HL-60 (cell line): ENCODE measurements at regions not wholly inside any gene's neighbourhood (a gene's known extent, or its start where the extent isn't known, plus 50 kb on each side); places are given as distances from the start of the nearest gene placed in this dataset.

Experiments used
- GABPA ChIP-seq: IDR thresholded peaks from 2 replicates; pipeline ENCODE4 v1.6.1; 2012; ENCODE audit warnings: low read depth
- TF ChIP-seq, protein P1 (sequence below): IDR thresholded peaks from one replicate; pipeline ENCODE4 v1.5.1; 2011; ENCODE audit warnings: low read length, control low read depth, inconsistent platforms; ENCODE audit not compliant: insufficient read depth

- TF ChIP-seq GABPA: no peak
- TF ChIP-seq, protein P1, sequence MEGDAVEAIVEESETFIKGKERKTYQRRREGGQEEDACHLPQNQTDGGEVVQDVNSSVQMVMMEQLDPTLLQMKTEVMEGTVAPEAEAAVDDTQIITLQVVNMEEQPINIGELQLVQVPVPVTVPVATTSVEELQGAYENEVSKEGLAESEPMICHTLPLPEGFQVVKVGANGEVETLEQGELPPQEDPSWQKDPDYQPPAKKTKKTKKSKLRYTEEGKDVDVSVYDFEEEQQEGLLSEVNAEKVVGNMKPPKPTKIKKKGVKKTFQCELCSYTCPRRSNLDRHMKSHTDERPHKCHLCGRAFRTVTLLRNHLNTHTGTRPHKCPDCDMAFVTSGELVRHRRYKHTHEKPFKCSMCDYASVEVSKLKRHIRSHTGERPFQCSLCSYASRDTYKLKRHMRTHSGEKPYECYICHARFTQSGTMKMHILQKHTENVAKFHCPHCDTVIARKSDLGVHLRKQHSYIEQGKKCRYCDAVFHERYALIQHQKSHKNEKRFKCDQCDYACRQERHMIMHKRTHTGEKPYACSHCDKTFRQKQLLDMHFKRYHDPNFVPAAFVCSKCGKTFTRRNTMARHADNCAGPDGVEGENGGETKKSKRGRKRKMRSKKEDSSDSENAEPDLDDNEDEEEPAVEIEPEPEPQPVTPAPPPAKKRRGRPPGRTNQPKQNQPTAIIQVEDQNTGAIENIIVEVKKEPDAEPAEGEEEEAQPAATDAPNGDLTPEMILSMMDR: no peak
Observed at GRCh38 chr2:168310580-168310979, 63.2 kb upstream of the STK39 start.
